ENCODE measurements at regions not wholly inside any gene's neighbourhood (a gene's known extent, or its start where the extent isn't known, plus 50 kb on each side); places are given as distances from the start of the nearest gene placed in this dataset.

DNA sequence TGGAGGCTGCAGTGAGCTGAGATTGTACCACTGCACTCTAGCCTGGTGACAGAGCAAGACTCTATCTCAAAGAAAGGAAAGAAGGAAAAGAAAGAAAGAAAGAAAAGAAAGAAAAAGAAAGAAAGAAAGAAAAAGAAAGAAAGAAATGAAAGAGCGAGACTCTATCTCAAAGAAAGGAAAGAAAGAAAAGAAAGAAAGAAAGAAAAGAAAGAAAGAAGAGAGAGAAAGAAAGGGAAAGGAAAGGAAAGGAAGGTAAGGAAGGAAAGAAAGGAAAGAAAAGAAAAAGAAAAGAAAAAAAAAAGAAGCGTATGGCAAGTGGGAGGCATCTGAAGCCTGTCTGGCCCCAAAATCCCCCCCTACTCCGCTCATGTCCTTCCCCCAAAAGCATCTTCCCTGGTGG, 182.3 kb upstream of the MSX2 start:
- Histone ChIP-seq H3K27me3 (replicated peaks in 1 of 7) (no peaks in the 10 kb centered on the region), H3K9me3 (peaks cover 0 to 12% (median 0%) of the 10 kb centered on the region in 8 donors), H3K4me3 (no peak overlapping the region), H3K4me1 (no peaks in the 10 kb centered on the region), H3K36me3 (no peaks in the 10 kb centered on the region), H3K27ac (no peak overlapping the region)
- DNase-seq = no peak
- 79 to 92% (median 89%) methylated on average over 3 of the region's 3 CpGs for WGBS, 5 donors
- no peak for TF ChIP-seq POLR2A (IDR thresholded peaks at IDR 0.05)
- TF ChIP-seq, protein P1, sequence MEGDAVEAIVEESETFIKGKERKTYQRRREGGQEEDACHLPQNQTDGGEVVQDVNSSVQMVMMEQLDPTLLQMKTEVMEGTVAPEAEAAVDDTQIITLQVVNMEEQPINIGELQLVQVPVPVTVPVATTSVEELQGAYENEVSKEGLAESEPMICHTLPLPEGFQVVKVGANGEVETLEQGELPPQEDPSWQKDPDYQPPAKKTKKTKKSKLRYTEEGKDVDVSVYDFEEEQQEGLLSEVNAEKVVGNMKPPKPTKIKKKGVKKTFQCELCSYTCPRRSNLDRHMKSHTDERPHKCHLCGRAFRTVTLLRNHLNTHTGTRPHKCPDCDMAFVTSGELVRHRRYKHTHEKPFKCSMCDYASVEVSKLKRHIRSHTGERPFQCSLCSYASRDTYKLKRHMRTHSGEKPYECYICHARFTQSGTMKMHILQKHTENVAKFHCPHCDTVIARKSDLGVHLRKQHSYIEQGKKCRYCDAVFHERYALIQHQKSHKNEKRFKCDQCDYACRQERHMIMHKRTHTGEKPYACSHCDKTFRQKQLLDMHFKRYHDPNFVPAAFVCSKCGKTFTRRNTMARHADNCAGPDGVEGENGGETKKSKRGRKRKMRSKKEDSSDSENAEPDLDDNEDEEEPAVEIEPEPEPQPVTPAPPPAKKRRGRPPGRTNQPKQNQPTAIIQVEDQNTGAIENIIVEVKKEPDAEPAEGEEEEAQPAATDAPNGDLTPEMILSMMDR (IDR thresholded peaks at IDR 0.05 in 8 of 11, conservative IDR thresholded peaks at IDR 0.05 in 3 of 11) = no peak
- no peak for TF ChIP-seq POLR2AphosphoS5 (IDR thresholded peaks at IDR 0.05)
- intact Hi-C loops (cut with DNase I; ENCODE audit: low total_unique reads) = no loop called here

DNA sequence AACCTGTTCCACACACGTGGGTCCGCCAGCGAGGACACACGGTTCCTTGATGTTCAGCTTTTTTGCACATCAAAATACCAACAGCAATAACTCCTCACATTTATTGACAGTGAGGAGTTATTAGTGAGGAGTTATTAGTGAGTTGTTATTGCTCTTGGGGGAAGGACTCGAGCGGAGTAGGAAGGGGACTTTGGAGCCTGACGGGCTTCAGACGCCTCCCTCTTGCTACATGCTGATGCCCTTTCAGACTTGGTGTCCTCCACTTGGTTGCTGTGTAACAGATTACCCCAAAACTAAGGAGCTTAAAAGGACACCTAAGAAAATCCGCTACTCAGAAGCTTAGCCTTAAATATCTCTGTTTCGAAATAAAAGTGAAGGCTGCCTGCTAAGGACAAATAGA, 181.9 kb upstream of the MSX2 start:
- WGBS, 5 donors = 82 to 91% (median 88%) methylated on average over 10 of the region's 10 CpGs
- H3K27ac ChIP-seq = no peak overlapping the region
- DNase-seq = no peak
- H3K4me3 ChIP-seq = no peak overlapping the region
- H3K27me3 ChIP-seq (replicated peaks in 1 of 7) = no peaks in the 10 kb centered on the region
- no peaks in the 10 kb centered on the region for H3K4me1 ChIP-seq
- H3K9me3 ChIP-seq = peaks cover 0 to 12% (median 0%) of the 10 kb centered on the region in 8 donors
- no peaks in the 10 kb centered on the region for H3K36me3 ChIP-seq
- intact Hi-C loops (cut with DNase I; ENCODE audit: low total_unique reads) = no loop called here
- no peak for TF ChIP-seq POLR2A (IDR thresholded peaks at IDR 0.05)
- TF ChIP-seq, protein P1 (IDR thresholded peaks at IDR 0.05 in 8 of 11, conservative IDR thresholded peaks at IDR 0.05 in 3 of 11) = no peak
- no peak for TF ChIP-seq POLR2AphosphoS5 (IDR thresholded peaks at IDR 0.05)

DNA sequence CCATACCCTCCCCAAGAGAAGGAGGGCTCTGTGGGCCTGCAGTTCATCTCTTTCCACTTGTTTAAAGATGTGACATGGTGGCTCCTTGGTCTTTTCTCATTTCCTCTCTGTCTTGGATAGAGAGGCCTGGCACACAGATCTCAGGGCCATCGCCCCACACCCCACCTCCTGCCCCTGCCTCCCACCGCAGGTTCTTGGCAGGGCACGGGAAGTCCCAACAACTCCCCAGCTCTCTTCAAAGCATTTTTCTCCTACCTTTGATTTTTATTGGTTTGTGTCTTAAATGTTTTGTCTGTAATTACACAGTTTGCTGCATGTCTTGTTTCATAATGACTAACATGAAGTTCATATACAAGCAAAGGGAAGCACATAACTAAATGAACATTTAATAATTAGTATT, 178.5 kb upstream of the MSX2 start:
- Histone ChIP-seq H3K27ac (no peak overlapping the region), H3K9me3 (no peaks in the 10 kb centered on the region), H3K36me3 (no peaks in the 10 kb centered on the region), H3K27me3 (replicated peaks in 1 of 7) (peaks cover 0 to 3% (median 0%) of the 10 kb centered on the region in 7 donors), H3K4me1 (no peaks in the 10 kb centered on the region), H3K4me3 (no peak overlapping the region)
- intact Hi-C loops (cut with DNase I; ENCODE audit: low total_unique reads) = no loop called here
- TF ChIP-seq POLR2A (IDR thresholded peaks at IDR 0.05) (no peak), POLR2AphosphoS5 (IDR thresholded peaks at IDR 0.05) (no peak)
- TF ChIP-seq, protein P1 (IDR thresholded peaks at IDR 0.05 in 8 of 11, conservative IDR thresholded peaks at IDR 0.05 in 3 of 11) = no peak
- 59 to 80% (median 65%) methylated on average over 3 of the region's 3 CpGs for WGBS, 5 donors
- DNase-seq = no peak

DNA sequence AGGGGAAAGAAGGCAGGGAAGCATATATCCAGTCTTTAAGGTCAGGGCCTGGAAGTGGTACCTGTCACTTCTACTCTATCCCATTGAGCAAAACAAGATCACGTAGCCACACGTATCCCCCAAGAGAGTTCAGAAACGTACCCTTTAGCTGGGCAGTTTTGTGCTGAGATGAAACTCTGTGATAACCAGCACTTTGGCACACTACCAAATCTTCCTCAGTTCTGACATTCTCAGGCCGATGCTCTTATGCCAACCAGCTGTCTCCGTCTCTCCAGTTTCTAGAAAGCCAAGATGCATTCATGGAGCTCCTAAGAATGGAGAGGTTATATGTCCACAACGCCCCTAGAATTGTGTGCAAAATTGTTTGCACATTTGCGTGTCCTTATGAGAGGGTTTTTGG, 176.6 kb upstream of the MSX2 start:
- Histone ChIP-seq H3K4me1 (no peaks in the 10 kb centered on the region), H3K27me3 (replicated peaks in 1 of 7) (peaks cover 0 to 3% (median 0%) of the 10 kb centered on the region in 7 donors), H3K9me3 (no peaks in the 10 kb centered on the region), H3K36me3 (no peaks in the 10 kb centered on the region), H3K4me3 (no peak overlapping the region), H3K27ac (no peak overlapping the region)
- intact Hi-C loops (cut with DNase I; ENCODE audit: low total_unique reads) = no loop called here
- 79 to 93% (median 83%) methylated on average over 7 of the region's 7 CpGs for WGBS, 5 donors
- no peak for DNase-seq
- TF ChIP-seq, protein P1 (IDR thresholded peaks at IDR 0.05 in 8 of 11, conservative IDR thresholded peaks at IDR 0.05 in 3 of 11) = no peak
- TF ChIP-seq POLR2A (IDR thresholded peaks at IDR 0.05) = no peak
- TF ChIP-seq POLR2AphosphoS5 (IDR thresholded peaks at IDR 0.05) = no peak
